ENCODE measurements at regions not wholly inside any gene's neighbourhood (a gene's known extent, or its start where the extent isn't known, plus 50 kb on each side); places are given as distances from the start of the nearest gene placed in this dataset.

GRCh38 chr9:74096420-74096819 lies 400.7 kb upstream of the RORB start:
- TF ChIP-seq CTCF (IDR thresholded peaks at IDR 0.05 in 4 of 5, conservative IDR thresholded peaks at IDR 0.05 in 1 of 5) (no peak), POLR2A (IDR thresholded peaks at IDR 0.05) (no peak)

All from gastrocnemius medialis (tissue), 4 donors.